KOPT-K1 (cell line): ENCODE measurements at regions not wholly inside any gene's neighbourhood (a gene's known extent, or its start where the extent isn't known, plus 50 kb on each side); places are given as distances from the start of the nearest gene placed in this dataset.
"Not testable (repeated sequence)": the region's sequence is repeated elsewhere in the genome, so short reads cannot be mapped to it uniquely, and the experiment has no call there.

ENCODE experiments used
- H3K27ac ChIP-seq: fragments of 200-600 bp; sonication (generic); 2 replicates; pipeline ENCODE4 v1.5.1; 2016; ENCODE audit warnings: antibody characterized with exemption, mild to moderate bottlenecking, low read depth, low read length; ENCODE audit not compliant: poor library complexity, severe bottlenecking
- H3K36me3 ChIP-seq: fragments of 200-600 bp; sonication (generic); 2 replicates; pipeline ENCODE4 v1.5.1; 2017; ENCODE audit warnings: antibody characterized with exemption, mild to moderate bottlenecking, low read length, moderate library complexity; ENCODE audit not compliant: insufficient read depth
- H3K9me3 ChIP-seq: fragments of 200-600 bp; sonication (generic); 2 replicates; pipeline ENCODE4 v1.5.1; 2017; ENCODE audit warnings: antibody characterized with exemption, low read length, mild to moderate bottlenecking; ENCODE audit not compliant: insufficient read depth, poor library complexity, severe bottlenecking

DNA sequence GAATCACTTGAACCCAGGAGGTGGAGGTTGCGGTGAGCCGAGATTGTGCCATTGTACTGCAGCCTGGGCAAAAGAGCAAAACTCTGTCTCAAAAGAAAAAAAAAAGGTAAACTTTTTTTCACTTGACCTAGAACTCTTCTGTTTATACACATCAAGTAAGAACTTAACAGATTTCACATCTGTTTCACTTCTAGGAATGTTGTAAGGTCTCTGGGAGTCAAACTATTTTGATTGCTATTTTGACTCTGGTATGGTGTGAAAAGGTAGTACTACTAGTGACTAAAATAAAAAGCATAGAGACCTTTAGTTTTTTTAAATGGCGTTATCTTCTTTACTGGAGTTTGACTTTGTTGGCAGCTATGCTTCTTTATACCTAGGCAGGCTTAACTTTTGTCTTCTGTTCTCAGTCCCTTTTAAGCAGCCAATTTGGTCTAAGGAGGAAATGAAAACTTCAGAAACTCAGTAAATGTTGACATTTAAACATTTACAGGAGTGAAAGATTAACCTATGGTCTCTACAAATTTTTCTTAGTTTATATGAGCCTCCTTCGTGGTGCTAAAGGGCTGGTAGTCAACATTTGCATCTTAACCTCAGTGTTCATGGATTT lies 84.7 kb downstream of the METTL2B start:
- not testable (repeated sequence) for H3K27ac ChIP-seq, H3K9me3 ChIP-seq
- peaks cover 35% of the 10 kb centered on the region; the same call in 1 of the 2 replicates for H3K36me3 ChIP-seq

DNA sequence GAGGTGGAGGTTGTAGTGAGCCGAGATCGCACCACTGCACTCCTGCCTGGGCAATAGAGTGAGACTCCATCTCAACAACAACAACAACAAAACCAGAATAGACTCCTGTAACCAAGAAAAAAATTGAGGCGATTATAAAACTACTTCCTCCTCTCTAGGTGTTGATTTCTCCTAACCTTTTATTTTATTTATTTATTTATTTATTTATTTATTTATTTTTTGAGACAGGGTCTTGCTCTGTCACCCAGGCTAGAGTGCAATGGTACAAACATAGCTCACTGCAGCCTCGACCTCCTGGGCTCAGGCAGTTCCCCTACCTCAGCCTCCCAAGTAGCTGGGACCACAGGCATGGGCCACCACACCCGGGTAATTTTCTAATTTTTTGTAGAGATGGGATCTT lies 86.2 kb downstream of the METTL2B start:
- H3K27ac ChIP-seq, H3K9me3 ChIP-seq: not testable (repeated sequence)
- peaks cover 35% of the 10 kb centered on the region; the same call in 1 of the 2 replicates for H3K36me3 ChIP-seq

DNA sequence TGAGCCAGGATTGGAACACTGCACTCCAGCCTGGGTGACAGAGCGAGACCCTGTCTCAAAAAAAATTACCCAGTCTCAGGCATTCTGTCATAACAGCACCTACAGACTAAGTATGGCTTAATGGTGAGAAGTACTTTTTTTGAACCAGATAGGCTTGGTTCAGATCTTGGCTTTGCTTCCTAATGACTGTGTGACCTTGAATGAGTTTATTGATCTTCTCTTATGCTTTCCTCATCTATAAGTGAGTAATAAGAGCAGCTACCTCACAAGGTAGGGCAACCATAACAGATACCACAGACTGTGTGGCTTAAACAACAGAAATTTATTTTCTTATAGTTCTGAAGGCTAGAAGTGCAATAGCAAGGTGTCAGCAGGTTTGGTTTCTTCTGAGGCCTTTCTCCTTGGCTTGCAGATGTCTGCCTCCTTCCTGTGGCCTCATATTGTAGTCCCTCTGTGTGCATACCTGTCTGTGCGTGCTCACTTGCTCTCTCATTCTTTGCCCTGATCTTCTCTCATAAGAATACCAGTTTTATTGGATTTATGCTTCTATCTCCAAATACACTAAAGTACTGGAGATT lies 87.7 kb downstream of the METTL2B start:
- not testable (repeated sequence) for H3K27ac ChIP-seq
- peaks cover 30% of the 10 kb centered on the region; the same call in 1 of the 2 replicates for H3K36me3 ChIP-seq

DNA sequence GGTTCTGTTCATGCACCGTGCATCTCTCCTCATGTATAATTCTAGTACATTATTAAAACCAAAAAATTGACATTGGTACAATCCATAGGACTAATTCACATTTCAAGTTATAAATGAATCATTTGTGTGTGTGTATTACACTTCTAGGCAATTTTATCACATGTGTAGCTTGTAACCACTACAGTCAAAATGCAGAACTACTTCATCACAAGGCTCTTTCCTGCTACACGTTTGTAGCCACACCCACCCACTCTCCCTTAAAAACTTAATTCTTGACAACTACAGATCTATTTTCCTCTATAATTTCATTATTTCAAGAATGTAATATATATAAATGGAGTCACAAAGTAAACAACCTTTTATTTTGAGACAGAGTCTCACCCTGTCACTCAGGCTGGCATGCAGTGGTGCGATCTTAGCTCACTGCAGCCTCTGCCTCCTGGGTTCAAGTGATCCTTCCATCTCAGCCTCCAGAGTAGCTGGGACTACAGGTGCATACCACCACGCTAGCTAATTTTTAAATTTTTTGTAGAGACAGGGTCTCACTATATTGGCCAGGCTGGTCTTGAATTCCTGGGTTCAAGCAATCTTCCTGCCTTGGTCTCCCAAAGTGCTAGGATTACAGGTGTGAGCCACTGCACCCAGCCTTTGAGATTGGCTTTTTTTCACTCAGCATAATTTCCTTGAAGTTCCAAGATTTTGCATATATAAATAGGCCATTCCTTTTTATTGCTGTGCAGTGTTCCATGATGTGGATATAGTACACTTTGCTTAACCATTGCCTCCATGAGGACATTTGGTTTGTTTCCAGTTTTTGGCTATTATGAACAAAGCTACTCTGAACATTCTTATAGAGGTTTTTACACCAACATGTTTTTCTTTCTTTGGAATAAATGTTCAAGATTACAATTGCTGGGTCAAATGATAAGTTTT lies 88.7 kb downstream of the METTL2B start:
- peaks cover 29% of the 10 kb centered on the region; the same call in 1 of the 2 replicates for H3K36me3 ChIP-seq
- not testable (repeated sequence) for H3K9me3 ChIP-seq, H3K27ac ChIP-seq

More for the DNA sequence above, 87.7 kb downstream of the METTL2B start:
- not testable (repeated sequence) for H3K9me3 ChIP-seq

DNA sequence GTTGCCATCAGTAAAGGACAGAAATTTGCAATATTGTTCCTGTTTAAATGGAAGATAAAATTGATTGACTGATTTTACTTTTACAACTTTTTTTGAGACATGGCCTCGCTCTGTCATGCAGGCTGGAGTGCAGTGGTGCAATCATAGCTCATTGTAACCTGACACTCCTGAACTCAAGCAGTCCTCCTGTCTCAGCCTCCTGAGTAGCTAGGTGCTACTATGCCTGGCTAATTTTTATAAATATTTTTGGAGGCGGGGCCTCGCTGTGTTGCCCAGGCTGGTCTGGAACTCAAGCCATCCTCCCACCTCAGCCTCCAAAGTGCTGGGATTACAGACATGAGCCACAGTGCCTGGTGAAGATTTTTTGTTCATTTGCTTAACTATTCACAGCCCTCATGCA lies 96.8 kb upstream of the GARIN1A start:
- H3K27ac ChIP-seq, H3K9me3 ChIP-seq: not testable (repeated sequence)
- H3K36me3 ChIP-seq: peaks cover 43% of the 10 kb centered on the region

DNA sequence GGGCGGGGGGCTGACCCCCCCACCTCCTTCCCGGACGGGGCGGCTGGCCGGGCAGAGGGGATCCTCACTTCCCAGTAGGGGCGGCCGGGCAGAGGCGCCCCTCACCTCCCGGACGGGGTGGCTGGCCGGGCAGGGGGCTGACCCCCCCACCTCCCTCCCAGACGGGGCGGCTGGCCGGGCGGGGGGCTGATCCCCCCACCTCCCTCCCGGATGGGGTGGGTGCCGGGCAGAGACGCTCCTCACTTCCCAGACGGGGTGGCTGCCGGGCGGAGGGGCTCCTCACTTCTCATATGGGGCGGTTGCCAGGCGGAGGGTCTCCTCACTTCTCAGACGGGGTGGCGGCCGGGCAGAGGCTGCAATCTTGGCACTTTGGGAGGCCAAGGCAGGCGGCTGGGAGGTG lies 95.1 kb upstream of the GARIN1A start:
- H3K9me3 ChIP-seq, H3K27ac ChIP-seq: not testable (repeated sequence)
- peaks cover 51% of the 10 kb centered on the region for H3K36me3 ChIP-seq

DNA sequence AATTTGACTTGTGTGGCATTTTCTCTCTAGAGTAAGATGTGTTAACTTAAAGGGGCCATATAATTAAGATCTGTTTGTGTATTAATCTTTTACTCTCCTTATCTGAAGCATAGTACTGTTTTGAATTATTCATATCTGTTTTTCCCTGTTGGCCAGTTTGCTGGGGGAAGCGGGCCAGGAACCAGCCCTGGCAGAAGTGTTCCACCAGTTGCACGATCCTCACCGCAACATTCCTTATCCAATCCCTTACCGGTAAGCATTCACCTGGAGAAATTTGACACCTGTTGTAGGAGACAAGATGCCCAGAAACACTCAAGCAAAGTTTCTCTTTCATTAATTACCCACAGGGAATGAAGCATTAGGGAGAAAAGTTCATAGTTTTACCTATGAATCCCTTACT lies 92.2 kb upstream of the GARIN1A start:
- not testable (repeated sequence) for H3K27ac ChIP-seq, H3K9me3 ChIP-seq
- H3K36me3 ChIP-seq: peaks cover 60% of the 10 kb centered on the region

DNA sequence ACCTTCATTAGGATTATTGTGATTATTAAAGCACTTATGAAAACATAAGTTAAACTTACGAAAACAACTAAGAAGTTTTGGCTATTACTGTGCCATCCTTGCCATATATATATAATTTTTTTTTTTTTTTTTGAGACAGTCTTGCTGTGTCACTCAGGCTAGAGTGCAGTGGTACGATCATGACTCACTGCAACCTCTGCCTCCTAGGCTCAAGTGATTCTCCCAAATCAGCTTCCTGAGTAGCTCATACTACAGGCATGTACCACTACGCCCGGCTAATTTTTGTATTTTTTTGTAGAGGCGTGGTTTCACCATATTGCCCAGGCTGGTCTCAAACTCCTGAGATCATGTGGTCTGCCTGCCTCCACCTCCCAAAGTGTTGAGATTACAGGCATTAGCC lies 91.0 kb upstream of the GARIN1A start:
- H3K36me3 ChIP-seq: peaks cover 55% of the 10 kb centered on the region
- not testable (repeated sequence) for H3K27ac ChIP-seq, H3K9me3 ChIP-seq

DNA sequence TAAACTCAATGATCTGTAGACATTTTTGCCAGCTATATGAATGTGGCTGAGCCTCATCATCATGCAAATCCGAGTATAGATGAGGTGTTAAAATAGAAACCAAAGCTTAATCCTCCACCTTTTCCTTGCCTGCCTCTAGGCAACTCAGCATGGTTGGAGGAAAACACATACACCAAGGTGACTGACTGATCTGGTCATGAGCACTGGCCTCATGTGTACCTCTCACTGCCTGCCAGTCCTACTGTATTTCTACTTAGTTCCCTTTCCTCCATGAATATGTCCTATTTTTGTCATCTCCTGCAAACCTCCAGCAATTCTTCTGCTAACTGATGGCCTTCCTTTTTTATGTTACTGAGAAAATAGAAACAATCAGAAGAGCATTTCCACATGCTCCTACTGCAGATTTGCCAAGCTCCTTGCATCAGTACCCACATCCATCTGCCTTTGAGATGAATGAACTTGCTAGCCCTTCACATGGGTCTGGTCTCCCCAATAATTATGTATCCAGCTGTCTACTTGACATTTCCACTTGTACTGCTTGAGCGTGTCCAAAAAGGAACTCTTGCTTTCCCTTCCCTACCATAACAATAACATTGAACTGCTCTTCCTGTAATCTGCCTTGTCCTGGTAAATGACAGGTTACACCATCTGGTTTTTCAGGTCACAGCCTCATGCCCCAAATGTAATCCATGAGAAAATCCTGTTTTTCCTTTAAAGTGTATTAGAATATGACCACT lies 90.1 kb upstream of the GARIN1A start:
- H3K9me3 ChIP-seq, H3K27ac ChIP-seq: not testable (repeated sequence)
- H3K36me3 ChIP-seq: peaks cover 55% of the 10 kb centered on the region

DNA sequence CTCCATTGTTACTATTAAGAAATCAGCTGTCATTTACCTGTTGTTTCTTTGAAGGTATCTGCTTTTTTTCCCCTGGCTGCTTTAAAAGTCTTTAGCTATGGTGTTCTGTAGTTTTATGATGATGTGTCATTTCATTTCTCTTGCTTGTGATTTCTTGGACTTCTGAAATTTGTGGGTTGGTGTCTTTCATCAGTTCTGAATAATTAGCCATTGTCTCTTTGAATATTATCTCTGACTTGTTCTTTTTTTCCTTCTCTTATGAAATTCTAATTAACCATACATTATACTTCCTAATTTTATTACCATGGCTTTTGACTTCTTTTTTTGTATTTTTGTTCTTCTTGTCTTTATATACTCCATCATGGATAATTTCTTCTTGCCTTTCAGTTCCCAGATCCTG lies 85.4 kb upstream of the GARIN1A start:
- H3K9me3 ChIP-seq, H3K27ac ChIP-seq: not testable (repeated sequence)
- H3K36me3 ChIP-seq: peaks cover 30% of the 10 kb centered on the region

DNA sequence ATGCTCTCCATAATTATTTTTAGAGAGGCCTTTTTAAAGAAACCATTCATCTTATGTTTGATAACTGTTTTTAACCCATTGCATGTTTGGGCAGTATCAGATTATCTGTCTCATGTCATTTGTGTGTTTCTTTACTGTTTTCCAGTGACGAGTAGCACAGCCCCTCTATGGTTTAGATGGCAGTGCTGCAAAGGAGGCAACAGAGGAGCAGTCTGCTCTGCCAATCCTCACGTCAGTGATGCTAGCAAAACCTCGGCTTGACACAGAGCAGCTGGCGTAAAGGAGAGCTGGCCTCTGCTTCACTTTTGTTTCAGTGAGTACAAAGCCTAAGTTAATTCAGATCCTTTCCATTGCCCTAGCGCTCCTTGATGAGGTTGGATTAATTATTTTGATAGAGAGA lies 80.4 kb upstream of the GARIN1A start:
- no peak overlapping the region for H3K27ac ChIP-seq
- H3K36me3 ChIP-seq: peaks cover 47% of the 10 kb centered on the region
- no peaks in the 10 kb centered on the region for H3K9me3 ChIP-seq

DNA sequence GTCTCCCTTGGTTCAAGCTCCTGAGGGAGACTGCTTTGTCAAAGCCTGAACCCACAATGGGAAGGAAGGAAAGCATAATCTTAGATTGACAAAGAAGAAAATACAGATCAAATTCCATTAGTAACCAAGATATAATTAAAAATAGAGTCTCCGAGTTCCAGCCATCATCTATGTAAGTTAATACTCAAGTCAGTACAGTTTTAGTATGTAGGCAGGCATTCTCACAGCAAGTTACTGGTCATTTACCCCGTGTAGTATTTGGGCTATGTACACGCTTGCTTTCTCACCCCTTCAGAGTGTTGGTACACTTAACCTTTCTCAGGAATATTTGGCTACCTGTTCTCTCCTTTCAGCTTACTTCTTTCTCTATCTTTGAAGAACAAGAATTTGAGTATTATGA lies 79.9 kb upstream of the GARIN1A start:
- H3K36me3 ChIP-seq: peaks cover 52% of the 10 kb centered on the region
- not testable (repeated sequence) for H3K9me3 ChIP-seq, H3K27ac ChIP-seq

DNA sequence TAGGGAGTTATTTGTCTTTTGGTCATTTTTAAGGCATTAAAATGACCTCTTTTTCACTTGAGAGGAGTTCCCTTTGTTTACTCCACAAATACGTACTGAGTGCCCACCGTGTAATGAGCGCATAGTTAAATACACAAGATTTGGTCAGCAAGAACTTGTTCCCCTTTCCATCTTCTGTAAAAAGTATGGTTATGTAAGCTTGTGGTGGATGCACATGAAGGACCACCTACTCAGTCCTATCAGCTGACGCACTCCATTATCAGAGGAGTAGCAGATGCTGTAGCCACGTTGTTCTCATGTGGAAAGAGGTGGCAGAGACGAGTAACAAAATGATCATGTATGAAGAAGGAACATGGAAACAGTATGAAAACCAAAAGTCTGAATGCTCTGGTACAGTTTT lies 78.0 kb upstream of the GARIN1A start:
- H3K9me3 ChIP-seq, H3K27ac ChIP-seq: not testable (repeated sequence)
- peaks cover 62% of the 10 kb centered on the region for H3K36me3 ChIP-seq

DNA sequence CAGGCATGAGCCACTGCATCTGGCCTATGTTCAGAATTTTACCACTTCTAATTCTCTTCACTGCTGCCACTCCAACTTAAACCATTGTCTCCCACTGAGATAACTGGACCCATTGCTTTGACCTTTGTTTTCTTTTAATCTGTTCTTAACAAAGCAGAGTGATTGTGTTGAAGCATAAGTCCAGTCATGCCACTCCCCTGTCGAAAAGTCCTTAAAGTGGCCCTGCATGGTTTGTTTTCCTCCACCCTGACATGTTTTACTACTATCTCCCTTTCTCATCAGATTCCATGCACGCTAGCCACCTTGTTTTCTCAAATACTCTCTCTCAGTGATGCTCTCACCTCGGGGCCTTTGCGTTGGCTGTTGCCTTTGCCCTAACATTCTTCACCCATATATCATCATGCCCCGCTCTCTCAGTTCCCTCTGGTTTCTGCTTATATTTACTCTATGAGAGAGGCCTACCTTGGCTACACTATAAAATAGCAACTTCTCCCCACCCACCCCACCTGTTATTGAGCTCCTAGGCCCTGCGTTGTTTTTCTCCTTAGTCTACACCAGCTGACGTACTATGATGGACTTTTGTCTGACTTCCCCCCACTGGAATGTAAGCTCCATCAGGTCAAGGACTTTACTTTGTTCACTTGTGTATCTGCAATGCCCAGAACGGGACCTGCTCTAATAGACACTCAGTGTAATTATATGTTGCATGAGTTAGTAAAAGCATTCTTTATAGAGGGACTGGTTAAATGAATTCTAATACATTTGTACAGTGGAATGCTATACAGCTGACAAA lies 75.6 kb upstream of the GARIN1A start:
- H3K9me3 ChIP-seq, H3K27ac ChIP-seq: not testable (repeated sequence)
- peaks cover 77% of the 10 kb centered on the region for H3K36me3 ChIP-seq
